Fibroblast of skin of scalp (primary cell): ENCODE measurements at regions not wholly inside any gene's neighbourhood (a gene's known extent, or its start where the extent isn't known, plus 50 kb on each side); places are given as distances from the start of the nearest gene placed in this dataset.
A peak's percentile ranks its signal among the peaks of the same experiment; 100 is the strongest.
"Not testable (repeated sequence)": the region's sequence is repeated elsewhere in the genome, so short reads cannot be mapped to it uniquely, and the experiment has no call there.

Source experiments
- DNase-seq: peaks from one replicate; pipeline ENCODE4 v3.0.0-alpha.2; 2013

DNA sequence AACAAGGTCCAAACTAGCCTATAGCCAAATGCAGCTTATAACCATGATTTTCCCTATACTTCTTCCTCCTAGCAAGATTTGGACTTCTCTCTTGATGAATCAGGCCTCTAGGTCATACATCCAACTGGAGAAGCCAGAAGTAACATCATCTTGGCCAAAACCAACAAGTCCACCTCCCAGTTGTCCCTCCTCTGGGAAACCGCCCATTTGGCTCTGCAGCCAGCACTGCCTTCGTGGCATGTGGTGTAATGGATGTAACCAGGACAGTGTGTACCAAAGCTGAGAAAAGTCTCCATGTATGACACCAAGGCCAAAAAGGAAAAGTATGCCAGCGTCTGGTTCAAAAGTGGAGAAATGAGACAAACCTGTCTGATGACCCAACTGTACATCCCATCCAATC is 59.3 kb upstream of the VASH1 start:
- DNase-seq: peak; percentile 5

DNA sequence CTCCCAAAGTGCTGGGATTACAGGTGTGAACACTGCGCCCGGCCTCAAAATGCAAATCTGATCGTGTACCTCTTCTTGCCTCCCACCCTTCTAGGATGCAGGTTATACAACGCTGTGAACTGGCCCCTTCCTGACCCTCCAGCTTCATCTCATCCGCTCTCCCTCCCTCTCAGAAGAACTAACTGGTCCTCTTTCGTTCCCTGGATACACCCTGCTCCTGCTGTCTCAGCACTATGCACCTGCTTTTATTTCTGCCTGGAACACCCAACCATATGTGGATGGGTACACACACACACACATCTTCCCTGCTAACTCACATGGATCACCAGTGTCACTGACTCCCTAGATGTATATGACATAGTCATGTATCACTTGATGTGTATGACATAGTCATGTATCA is 56.1 kb upstream of the VASH1 start:
- no peak for DNase-seq

DNA sequence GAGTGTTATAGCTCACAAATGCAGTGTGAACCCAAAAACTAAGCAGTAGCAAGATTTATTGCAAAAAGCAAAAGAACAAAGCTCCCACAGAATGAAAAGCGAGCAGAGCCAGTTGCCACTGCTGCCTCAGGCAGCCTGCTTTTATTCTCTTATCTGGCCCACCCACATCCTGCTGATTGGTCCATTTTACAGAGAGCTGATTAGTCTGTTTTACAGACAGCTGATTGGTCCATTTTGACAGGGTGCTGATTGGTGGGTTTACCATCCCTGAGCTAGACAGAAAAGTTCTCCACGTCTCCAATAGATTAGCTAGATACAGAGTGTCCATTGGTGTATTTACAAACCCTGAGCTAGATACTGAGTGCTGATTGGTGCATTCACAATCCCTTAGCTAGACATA is 55.1 kb upstream of the VASH1 start:
- not testable (repeated sequence) for DNase-seq

DNA sequence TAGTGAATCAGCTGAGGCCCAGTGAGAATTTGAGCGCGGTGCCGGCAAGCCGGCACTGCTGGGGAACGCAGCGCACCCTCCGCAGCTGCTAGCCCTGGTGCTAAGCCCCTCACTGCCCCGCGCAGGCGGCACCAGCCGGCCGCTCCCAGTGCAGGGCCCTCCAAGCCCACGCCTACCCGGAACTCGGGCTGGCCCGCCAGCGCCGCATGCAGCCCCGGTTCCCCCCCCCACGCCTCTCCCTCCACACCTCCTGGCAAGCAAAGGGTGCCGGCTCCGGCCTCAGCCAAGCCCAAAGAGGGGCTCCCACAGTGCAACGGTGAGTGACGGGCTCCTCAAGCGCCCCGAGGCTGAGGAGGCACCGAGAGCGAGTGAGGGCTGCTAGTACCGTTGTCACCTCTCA is 54.5 kb upstream of the VASH1 start:
- DNase-seq: no peak

DNA sequence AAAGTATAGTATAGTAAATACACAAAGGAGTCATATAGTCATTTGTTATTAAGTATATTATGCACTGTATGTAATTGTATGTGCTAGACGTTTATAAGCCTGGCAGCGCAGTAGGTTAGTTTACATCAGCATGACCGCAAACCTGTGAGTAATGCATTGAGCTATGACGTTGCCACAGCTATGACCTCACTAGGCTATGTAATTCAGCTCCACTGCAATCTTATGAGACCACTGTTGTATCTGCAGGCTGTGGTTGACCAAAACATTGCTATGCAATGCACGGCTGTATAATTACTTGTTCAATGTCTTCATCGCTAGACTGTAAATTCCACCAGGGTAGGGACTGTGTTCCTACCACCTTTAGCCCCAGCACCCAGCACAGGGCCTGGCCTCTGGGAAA is 53.2 kb upstream of the VASH1 start:
- no peak for DNase-seq

DNA sequence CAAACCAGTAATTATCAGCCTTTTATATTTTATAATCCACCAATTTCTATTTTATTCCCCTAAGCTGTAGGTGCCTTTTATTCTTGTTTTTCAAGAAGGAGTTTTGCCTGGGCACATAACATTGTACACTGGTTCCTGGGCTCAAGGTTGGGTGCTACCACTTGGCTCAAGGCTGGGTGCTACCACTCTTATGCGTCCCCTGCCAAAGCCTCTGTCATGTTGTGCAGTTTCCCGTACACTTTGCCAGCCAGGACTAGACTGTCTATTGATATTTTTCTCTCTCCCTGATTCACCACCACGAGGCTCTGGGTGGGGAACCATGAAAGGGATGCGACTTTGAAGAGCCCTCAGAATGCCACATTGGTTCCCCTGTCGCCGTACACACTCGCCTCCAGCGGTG is 52.5 kb upstream of the VASH1 start:
- DNase-seq: no peak

DNA sequence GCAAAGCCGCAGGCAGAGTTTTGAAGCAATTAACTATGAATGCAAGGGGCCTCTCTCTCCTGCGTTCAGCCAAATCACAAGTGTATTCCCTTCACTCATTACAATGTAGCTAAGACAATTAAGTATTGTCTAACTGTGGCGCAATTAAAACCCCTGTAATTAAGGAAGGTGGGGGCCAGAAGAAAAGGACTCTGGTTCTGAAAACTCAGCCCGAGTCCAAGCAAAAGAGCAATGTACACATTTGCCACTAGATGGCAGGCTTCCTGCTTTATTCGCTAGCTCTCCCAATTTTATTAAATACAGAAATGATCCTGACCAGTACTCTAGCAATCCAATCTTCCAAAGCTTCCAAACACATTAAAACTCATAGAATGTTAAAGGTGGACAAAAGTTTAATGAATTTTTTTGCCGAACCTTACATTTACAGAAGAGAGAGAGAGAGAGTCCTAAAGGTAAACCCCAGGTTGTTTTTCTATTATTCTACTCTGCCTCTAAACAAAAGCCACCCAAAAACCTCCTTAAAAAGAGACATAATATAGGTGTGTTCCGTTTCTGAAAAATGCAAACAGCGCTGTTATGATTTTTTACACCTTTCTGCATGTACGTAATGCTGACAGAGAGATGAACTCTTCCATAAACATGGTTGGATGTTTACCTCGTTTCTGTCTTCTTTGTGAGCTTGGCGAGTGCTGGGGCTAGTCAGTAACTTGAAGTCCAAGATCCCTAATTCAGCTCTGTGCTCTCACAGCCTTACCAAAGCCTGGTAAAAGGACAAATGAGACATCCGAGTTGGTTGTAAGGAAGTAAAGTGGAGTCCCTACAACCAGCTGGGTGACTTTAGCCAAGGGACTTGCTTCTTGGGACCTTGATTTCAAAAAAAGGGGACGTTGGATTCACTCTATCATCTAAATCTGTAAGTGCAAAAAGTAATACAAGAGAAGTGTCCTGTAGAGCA is 50.9 kb upstream of the VASH1 start:
- peak; percentile 49 for DNase-seq
